Mucosa of descending colon (tissue), 3 donors: ENCODE measurements at regions not wholly inside any gene's neighbourhood (a gene's known extent, or its start where the extent isn't known, plus 50 kb on each side); places are given as distances from the start of the nearest gene placed in this dataset.

Source experiments
- ATAC-seq: fragments of 200-7000 bp; cut with Tn5 transposase; one replicate; pipeline ENCODE4 v1.9.1; 2020; ENCODE audit warnings: mild to moderate bottlenecking, moderate library complexity
- DNase-seq, 3 donors: peaks; one replicate each; pipeline ENCODE4 v3.0.0-alpha.2; 2020
- H3K36me3 ChIP-seq: fragments of 200-600 bp; one replicate; pipeline ENCODE4 v1.8.0; 2021; ENCODE audit warnings: low read depth, mild to moderate bottlenecking
- H3K4me1 ChIP-seq: fragments of 200-600 bp; one replicate; pipeline ENCODE4 v1.8.0; 2021; ENCODE audit warnings: low read depth, mild to moderate bottlenecking
- H3K4me3 ChIP-seq: fragments of 200-600 bp; one replicate; pipeline ENCODE4 v1.8.0; 2021; ENCODE audit warnings: mild to moderate bottlenecking
- H3K9me3 ChIP-seq: fragments of 200-600 bp; one replicate; pipeline ENCODE4 v1.8.0; 2021; ENCODE audit warnings: mild to moderate bottlenecking
- CTCF ChIP-seq: fragments of 200-600 bp; IDR thresholded peaks from one replicate; pipeline ENCODE4 v1.8.0; 2022; ENCODE audit warnings: antibody characterized with exemption, mild to moderate bottlenecking
- intact Hi-C, 2 donors: fragments of 100-400 bp; cut with DNase I in 1 of 2; cut with micrococcal nuclease in 1 of 2; formaldehyde crosslinking; loops; one replicate each; pipeline versions ENCODE4 v1.11.0 to v1.11.1; 2022; cut with DNase I, micrococcal nuclease
- donor health status: DM: no; HTN: no; CAD: no; lungs with moderate emphysema.
- donor health status: DM: no; HTN: no; CAD: no.
- donor health status: DM: no; HTN: yes; CAD: no.

- Histone ChIP-seq H3K4me3 (no peak overlapping the region), H3K4me1 (no peaks in the 10 kb centered on the region), H3K36me3 (no peaks in the 10 kb centered on the region), H3K9me3 (no peaks in the 10 kb centered on the region)
- ATAC-seq (no peak), DNase-seq (no peak)
- no peak for TF ChIP-seq CTCF
- intact Hi-C loops = no loop called here
Measured at GRCh38 chr10:43943818-43944360, 295.2 kb upstream of the ZNF32 start.

DNA sequence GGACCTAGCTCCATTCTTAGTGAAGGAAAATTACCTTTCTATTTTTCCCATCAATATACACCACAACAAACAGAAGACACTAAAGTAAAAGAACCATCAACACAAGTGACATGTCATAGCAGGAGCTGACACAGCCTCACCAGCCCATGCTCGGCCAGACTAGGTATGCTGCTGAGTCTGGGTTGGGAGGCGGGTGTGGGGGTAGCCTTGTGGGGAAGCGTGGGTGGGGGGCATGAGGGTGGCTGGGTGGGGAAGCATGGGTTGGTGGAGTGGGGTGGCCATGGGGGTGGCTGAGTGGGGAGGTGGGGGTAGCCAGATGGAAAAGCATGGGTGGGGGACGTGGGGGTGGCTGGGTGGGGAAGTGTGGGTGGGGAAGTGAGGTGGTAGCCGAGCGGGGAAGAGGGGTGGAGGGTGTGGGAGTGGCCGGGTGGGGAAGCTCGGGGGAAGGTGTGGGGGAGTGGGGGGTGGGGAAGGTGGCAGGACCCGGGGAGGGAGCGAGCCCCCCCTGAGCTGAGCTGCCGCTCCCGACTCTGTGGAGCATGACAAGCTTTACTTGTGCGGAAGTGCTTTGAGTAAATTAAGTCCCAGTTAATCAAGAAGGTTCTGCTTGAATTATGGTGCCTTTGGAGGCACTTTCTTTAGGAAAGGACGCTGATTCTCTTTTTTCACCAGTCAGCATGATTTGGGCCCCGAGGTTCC, 294.6 kb upstream of the ZNF32 start:
- Histone ChIP-seq H3K4me3 (no peak overlapping the region), H3K4me1 (no peaks in the 10 kb centered on the region), H3K9me3 (no peaks in the 10 kb centered on the region), H3K36me3 (no peaks in the 10 kb centered on the region)
- ATAC-seq (no peak), DNase-seq (no peak)
- no peak for TF ChIP-seq CTCF
- intact Hi-C loops = no loop called here

DNA sequence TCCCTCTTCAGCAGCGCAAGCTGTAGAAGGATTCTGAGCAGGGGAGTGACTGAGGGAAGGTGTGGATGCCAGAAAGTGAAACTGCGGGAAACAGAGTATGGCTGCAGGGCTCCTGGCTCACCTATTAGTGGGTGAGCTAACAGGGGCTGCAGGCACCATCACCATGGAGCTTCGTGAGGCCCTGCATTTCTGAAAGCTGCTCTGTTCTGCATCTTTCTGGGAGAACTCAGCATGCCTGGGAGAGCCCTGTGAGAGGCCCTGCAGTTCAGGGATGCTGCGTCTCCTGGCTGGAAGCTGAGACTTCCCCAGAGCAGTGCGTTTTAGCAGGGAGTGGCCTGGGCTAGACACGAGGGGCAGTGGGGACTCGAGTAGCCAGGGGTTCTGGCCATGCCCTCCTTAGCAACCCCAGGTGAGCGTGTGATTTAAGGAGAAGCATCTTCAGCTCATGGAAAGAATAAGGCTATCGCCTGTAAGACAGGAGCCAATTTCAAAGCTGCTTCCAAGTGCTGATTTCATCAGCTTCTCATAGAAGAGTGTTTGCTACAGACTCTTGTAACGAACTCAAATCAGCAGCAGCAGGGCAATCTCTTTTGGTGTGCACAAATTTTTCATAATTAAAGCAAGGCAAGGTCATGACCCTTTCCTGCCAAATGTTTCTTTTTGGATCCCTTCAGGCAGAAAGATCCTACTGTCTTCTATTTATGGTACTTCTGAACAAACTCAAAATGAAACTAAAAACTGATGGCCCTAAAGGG, 293.6 kb upstream of the ZNF32 start:
- H3K9me3 ChIP-seq = no peaks in the 10 kb centered on the region
- ATAC-seq (no peak), DNase-seq (no peak)
- H3K36me3 ChIP-seq = no peaks in the 10 kb centered on the region
- no peak overlapping the region for H3K4me3 ChIP-seq
- intact Hi-C loops = no loop called here
- H3K4me1 ChIP-seq = no peaks in the 10 kb centered on the region
- no peak for TF ChIP-seq CTCF

GRCh38 chr10:43940898-43941837, 292.5 kb upstream of the ZNF32 start:
- H3K4me1 ChIP-seq = no peaks in the 10 kb centered on the region
- intact Hi-C loops = no loop called here
- TF ChIP-seq CTCF = no peak
- H3K9me3 ChIP-seq = no peaks in the 10 kb centered on the region
- no peak for DNase-seq
- H3K36me3 ChIP-seq = no peaks in the 10 kb centered on the region
- H3K4me3 ChIP-seq = no peak overlapping the region
- ATAC-seq = no peak
